Activated T-helper 17 cell treated with anti-CD3 and anti-CD28 coated beads, Interleukin-2, amount 50 U/mL, for 72 hours (primary cell): ENCODE measurements at regions not wholly inside any gene's neighbourhood (a gene's known extent, or its start where the extent isn't known, plus 50 kb on each side); places are given as distances from the start of the nearest gene placed in this dataset.

Source experiments
- ATAC-seq: fragments of 150-1000 bp; cut with Tn5 transposase; replicated peaks from 2 replicates; pipeline ENCODE4 v1.10.0; 2021; ENCODE audit warnings: mild to moderate bottlenecking, moderate library complexity
- H3K27ac Mint-ChIP-seq: one replicate; pipeline ENCODE4 v1.8.0; 2022; ENCODE audit warnings: mixed read lengths
- H3K27me3 Mint-ChIP-seq: one replicate; pipeline ENCODE4 v1.8.0; 2022; ENCODE audit warnings: mixed read lengths
- H3K36me3 Mint-ChIP-seq: one replicate; pipeline ENCODE4 v1.8.0; 2022; ENCODE audit warnings: low read depth, mild to moderate bottlenecking, mixed read lengths
- H3K4me1 Mint-ChIP-seq: one replicate; pipeline ENCODE4 v1.8.0; 2022; ENCODE audit warnings: mixed read lengths
- H3K4me3 Mint-ChIP-seq: one replicate; pipeline ENCODE4 v1.8.0; 2022; ENCODE audit warnings: mild to moderate bottlenecking, mixed read lengths
- H3K9me3 Mint-ChIP-seq: one replicate; pipeline ENCODE4 v1.8.0; 2022; ENCODE audit warnings: mixed read lengths

- no peak for ATAC-seq
- no peak overlapping the region for H3K4me3 Mint-ChIP-seq
- H3K4me1 Mint-ChIP-seq, result no peaks in the 10 kb centered on the region
- H3K36me3 Mint-ChIP-seq, result no peaks in the 10 kb centered on the region
- no peaks in the 10 kb centered on the region for H3K27me3 Mint-ChIP-seq
- peaks cover 21% of the 10 kb centered on the region for H3K9me3 Mint-ChIP-seq
- no peak overlapping the region for H3K27ac Mint-ChIP-seq
Observed at GRCh38 chr7:80403686-80404241, 108.1 kb downstream of the GNAT3 start.

DNA sequence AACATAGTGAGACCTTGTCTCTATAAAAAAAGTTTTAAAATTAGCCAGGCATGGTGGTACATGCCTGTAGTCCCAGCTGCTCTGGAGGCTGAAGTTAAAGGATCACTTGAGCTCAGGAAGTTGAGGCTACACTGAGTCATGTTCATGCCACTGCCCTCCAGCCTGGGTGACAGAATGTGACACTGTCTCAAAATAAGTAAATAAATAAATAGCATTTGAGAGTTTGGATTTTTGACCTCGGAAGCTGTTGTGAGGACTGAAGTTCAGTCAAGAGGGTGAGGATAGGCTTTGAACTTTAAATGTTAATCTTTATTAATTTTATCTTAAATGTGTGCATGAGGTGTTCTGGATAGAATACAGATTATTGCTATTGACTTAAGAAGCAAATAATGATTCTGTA, 110.2 kb downstream of the GNAT3 start:
- Mint-ChIP-seq H3K36me3 (no peaks in the 10 kb centered on the region), H3K9me3 (peaks cover 19% of the 10 kb centered on the region), H3K27me3 (no peaks in the 10 kb centered on the region), H3K27ac (no peak overlapping the region), H3K4me1 (no peaks in the 10 kb centered on the region), H3K4me3 (no peak overlapping the region)
- no peak for ATAC-seq

DNA sequence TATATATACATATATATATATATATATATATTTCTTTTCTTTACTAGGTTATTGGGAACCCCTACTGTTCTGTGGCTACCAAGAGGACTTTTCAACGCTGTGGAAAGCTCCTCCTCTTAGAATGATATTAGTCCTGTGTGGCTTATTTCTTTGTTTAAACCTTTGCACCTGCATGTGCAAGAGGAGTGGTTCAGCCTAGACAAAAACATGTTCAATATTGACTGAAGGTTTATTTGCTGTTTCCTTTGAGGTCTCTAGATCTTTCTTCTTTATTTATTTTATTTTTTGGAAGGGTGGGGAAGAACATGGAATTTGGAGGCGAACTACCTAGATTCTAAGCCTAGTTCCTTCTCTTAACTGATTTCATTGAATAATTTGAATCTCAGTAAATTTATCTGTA, 118.1 kb downstream of the GNAT3 start:
- Mint-ChIP-seq H3K4me3 (no peak overlapping the region), H3K4me1 (no peaks in the 10 kb centered on the region), H3K36me3 (no peaks in the 10 kb centered on the region), H3K27me3 (no peaks in the 10 kb centered on the region), H3K27ac (no peak overlapping the region), H3K9me3 (peaks cover 5% of the 10 kb centered on the region)
- ATAC-seq, result no peak

DNA sequence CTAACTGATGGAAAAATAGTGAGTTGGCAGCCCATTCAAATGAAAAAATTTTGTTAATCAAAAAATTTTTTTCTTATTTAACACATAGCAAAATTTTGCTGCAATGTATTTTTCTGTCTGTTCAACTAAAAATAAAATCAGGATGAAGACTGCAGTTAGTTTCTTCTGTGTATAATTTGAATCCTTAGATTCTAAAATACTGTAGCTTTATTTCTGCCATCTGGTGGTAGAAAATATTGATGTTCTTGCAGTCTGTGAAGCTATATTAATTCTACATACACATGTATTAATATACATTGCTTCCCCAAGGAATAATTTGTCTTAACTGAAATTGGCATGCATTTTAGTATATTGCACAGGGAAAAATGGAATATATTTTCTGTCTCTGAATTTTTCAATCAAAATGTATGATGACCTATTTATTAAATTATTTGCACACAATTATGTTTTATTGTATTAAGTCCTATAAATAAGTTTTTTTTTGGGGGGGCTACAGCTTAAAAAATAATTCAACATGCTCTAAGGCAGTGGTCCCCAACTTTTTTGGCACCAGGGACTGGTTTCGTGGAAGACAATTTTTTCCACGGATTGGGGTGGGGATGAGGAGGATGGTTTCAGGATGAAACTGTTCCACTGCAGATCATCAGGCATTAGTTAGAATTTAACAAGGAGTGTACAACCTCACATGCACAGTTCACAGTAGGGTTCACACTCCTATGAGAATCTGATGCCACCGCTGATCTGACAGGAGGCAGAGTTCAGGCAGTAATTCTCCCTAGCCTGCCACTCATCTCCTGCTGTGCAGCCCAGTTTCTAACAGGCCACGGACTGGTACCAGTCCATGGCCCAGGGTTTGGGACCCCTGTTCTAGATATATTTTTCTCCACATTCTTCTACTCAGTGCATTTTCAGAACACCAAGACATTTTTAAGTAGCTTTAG, 119.4 kb downstream of the GNAT3 start:
- H3K9me3 Mint-ChIP-seq, result peaks cover 4% of the 10 kb centered on the region
- no peak overlapping the region for H3K27ac Mint-ChIP-seq
- H3K36me3 Mint-ChIP-seq, result no peaks in the 10 kb centered on the region
- no peak overlapping the region for H3K4me3 Mint-ChIP-seq
- no peaks in the 10 kb centered on the region for H3K27me3 Mint-ChIP-seq
- no peaks in the 10 kb centered on the region for H3K4me1 Mint-ChIP-seq
- no peak for ATAC-seq

GRCh38 chr7:80387634-80388193, 124.2 kb downstream of the GNAT3 start:
- Mint-ChIP-seq H3K27ac (no peak overlapping the region), H3K4me1 (no peaks in the 10 kb centered on the region), H3K4me3 (no peak overlapping the region), H3K27me3 (no peaks in the 10 kb centered on the region), H3K36me3 (no peaks in the 10 kb centered on the region), H3K9me3 (peaks cover 4% of the 10 kb centered on the region)
- no peak for ATAC-seq

DNA sequence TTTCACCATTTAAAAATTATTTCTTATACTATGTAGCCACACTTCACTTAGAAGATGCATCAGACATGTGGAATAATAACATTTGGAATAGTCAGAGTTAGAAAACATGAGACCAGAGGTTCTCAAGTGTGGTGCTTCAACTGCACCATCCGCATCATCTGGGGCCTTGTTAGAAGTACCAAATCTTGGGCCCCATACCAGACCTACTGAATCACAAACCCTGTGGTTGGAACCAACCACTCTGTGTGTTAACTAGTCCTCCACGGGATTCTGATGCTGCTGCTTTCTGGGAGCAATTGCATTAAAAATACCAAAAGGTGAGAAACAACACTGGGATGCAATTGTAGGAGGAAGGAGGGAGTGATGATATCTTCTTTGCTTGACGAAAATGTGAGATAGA, 125.2 kb downstream of the GNAT3 start:
- no peak for ATAC-seq
- Mint-ChIP-seq H3K4me1 (no peaks in the 10 kb centered on the region), H3K9me3 (peaks cover 7% of the 10 kb centered on the region), H3K36me3 (no peaks in the 10 kb centered on the region), H3K4me3 (no peak overlapping the region), H3K27ac (no peak overlapping the region), H3K27me3 (no peaks in the 10 kb centered on the region)

- Mint-ChIP-seq H3K4me3 (no peak overlapping the region), H3K27me3 (no peaks in the 10 kb centered on the region), H3K36me3 (no peaks in the 10 kb centered on the region), H3K4me1 (no peaks in the 10 kb centered on the region), H3K9me3 (peaks cover 8% of the 10 kb centered on the region), H3K27ac (no peak overlapping the region)
- no peak for ATAC-seq
Observed at GRCh38 chr7:80385508-80385907, 126.4 kb downstream of the GNAT3 start.

GRCh38 chr7:80380957-80381356, 130.9 kb downstream of the GNAT3 start:
- Mint-ChIP-seq H3K4me3 (no peak overlapping the region), H3K9me3 (peaks cover 9% of the 10 kb centered on the region), H3K27ac (no peak overlapping the region), H3K27me3 (no peaks in the 10 kb centered on the region), H3K36me3 (no peaks in the 10 kb centered on the region), H3K4me1 (no peaks in the 10 kb centered on the region)
- no peak for ATAC-seq

DNA sequence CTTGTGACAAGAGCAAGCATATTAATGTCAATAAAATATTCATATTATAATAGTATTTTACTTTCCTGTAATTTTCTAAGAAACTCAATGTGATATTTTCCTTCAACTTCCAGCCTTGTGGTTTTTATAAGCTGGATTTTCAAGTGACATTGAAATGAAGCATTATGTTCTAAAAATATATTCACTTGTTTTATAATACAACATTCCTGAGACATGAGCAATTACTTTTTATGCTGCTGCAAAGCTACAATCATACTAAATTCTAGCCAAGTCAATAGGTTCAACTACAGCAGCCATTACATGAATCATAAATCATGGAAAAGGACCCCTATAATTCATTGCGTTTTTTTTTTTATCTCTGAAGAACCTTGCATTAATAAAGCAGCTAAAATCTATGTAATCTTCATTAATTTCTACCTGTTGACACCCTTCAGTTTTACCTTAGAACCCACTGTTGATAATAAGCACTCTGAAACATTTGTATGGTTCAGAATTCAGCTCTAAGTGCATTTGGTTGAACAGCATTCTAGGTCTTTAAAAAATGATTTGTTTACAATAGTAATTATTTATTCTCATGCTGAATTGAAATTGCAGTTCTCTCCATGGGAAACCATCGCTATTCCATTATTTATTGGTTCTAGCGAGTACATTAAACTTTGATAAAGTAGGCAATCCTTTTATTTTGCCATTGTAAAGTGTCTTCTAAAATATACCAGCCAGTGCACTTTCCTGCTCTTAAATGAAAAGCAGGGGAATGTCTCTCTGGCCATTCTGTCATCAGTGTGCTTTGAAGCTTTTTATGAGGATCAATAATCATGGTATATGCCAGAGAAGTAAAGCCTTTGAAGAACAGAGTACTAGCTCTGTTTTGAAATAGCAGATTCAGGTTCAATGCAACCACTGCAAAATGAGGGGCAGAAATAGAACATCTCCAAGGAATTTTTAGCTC, 132.6 kb downstream of the GNAT3 start:
- H3K9me3 Mint-ChIP-seq, result peaks cover 9% of the 10 kb centered on the region
- no peaks in the 10 kb centered on the region for H3K4me1 Mint-ChIP-seq
- H3K27me3 Mint-ChIP-seq, result no peaks in the 10 kb centered on the region
- no peaks in the 10 kb centered on the region for H3K36me3 Mint-ChIP-seq
- H3K4me3 Mint-ChIP-seq, result no peak overlapping the region
- ATAC-seq, result no peak
- no peak overlapping the region for H3K27ac Mint-ChIP-seq

DNA sequence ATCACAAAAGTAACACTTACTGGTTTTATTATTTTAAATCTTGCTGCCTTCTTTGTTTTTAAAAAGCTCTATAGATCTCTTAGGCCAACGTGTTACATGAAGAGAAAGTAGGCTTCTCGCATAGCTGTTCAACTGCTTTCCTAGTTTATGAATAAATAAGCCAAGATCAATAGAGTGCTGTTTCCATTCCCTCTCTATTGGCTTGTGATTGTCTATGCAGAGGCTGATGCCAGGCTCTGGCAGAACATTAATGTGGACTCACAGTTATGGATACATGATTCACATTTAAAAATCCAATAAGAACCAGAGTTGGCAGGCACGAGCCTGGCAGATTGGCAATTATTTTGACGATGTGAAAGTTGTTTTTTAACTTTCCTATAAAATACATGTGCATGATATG, 137.5 kb downstream of the GNAT3 start:
- Mint-ChIP-seq H3K36me3 (no peaks in the 10 kb centered on the region), H3K9me3 (peaks cover 11% of the 10 kb centered on the region), H3K4me3 (no peak overlapping the region), H3K4me1 (no peaks in the 10 kb centered on the region), H3K27me3 (no peaks in the 10 kb centered on the region), H3K27ac (no peak overlapping the region)
- ATAC-seq, result no peak

- no peaks in the 10 kb centered on the region for H3K36me3 Mint-ChIP-seq
- no peak overlapping the region for H3K27ac Mint-ChIP-seq
- H3K27me3 Mint-ChIP-seq, result no peaks in the 10 kb centered on the region
- peaks cover 13% of the 10 kb centered on the region for H3K9me3 Mint-ChIP-seq
- ATAC-seq, result no peak
- no peak overlapping the region for H3K4me3 Mint-ChIP-seq
- no peaks in the 10 kb centered on the region for H3K4me1 Mint-ChIP-seq
Observed at GRCh38 chr7:80373429-80374032, 138.3 kb downstream of the GNAT3 start.

GRCh38 chr7:80372415-80372814, 139.4 kb downstream of the GNAT3 start:
- Mint-ChIP-seq H3K9me3 (peaks cover 8% of the 10 kb centered on the region), H3K27me3 (no peaks in the 10 kb centered on the region), H3K4me1 (no peaks in the 10 kb centered on the region), H3K36me3 (no peaks in the 10 kb centered on the region), H3K27ac (no peak overlapping the region), H3K4me3 (no peak overlapping the region)
- no peak for ATAC-seq

DNA sequence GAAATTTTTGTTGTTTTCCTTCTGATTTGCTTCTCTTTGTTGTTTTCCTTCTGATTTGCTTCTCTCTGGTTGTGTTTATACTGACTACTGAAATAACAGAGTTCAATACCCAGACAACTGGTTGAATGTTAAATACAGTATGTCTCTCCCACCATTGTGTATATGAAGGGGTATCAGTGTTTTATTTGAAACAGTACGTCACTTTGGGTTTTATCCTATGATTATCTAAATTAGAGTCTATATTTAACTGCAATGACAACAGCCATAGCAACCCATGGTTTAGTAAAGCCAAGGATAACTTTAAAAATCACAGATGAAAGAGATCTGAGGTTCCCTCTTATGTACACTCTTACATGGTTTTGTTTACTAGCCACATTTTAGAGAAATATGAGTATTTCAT, 141.3 kb downstream of the GNAT3 start:
- H3K4me3 Mint-ChIP-seq, result no peak overlapping the region
- H3K4me1 Mint-ChIP-seq, result no peaks in the 10 kb centered on the region
- H3K36me3 Mint-ChIP-seq, result no peaks in the 10 kb centered on the region
- H3K27me3 Mint-ChIP-seq, result no peaks in the 10 kb centered on the region
- H3K27ac Mint-ChIP-seq, result no peak overlapping the region
- H3K9me3 Mint-ChIP-seq, result peaks cover 11% of the 10 kb centered on the region
- ATAC-seq, result no peak

DNA sequence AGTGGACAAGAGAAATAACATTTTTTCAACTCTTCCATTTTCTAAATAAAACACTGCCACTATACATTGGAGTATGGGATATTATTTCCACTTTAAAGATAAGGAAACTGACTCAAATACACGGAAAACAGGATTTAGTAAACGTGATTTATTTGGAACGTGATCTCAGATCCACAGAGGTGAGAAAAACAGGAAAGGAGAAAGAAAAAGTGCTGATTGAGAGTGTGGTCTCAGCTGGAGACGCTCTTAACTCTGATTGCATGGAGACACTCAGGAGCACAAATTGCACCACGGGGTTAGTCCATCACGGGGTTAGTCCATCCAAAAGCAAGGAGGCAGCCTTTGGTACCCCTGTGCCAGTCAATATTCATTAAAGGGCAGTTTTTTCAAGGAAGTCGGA, 142.5 kb downstream of the GNAT3 start:
- H3K36me3 Mint-ChIP-seq, result no peaks in the 10 kb centered on the region
- ATAC-seq, result no peak
- H3K4me3 Mint-ChIP-seq, result no peak overlapping the region
- H3K27me3 Mint-ChIP-seq, result no peaks in the 10 kb centered on the region
- no peak overlapping the region for H3K27ac Mint-ChIP-seq
- no peaks in the 10 kb centered on the region for H3K4me1 Mint-ChIP-seq
- H3K9me3 Mint-ChIP-seq, result peaks cover 11% of the 10 kb centered on the region
